ENCODE measurements at regions not wholly inside any gene's neighbourhood (a gene's known extent, or its start where the extent isn't known, plus 50 kb on each side); places are given as distances from the start of the nearest gene placed in this dataset.

DNA sequence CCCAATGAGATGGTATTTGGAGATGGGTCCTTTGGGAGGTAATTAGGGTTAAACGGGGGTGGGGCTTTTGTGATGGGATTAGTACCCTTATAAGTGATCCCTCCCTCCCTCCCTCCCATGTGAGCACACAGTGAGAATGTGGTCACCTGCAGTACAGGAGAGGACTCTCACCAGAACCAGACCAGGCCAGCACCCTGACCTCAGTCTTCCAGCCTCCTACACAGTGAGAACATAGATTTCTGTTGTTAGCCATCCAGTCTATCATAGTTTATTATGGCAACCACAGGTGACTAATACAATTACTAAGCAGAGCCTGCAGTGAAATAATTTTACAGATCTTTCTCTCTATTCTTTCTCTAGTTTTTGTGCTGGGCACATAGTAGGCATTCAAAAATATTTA lies 137.7 kb upstream of the PKDCC start:
- no peaks in the 10 kb centered on the region for H3K79me2 ChIP-seq (ENCODE audit: insufficient read depth, low read depth)
- H3K9ac ChIP-seq, result no peak overlapping the region
- H2AFZ ChIP-seq (ENCODE audit: low read depth), result no peak overlapping the region
- no peak overlapping the region for H3K27ac ChIP-seq
- H4K20me1 ChIP-seq (ENCODE audit: insufficient read depth), result no peaks in the 10 kb centered on the region
- no peaks in the 10 kb centered on the region for H3K27me3 ChIP-seq (ENCODE audit: insufficient read depth, low read depth)
- TF ChIP-seq, protein P1, sequence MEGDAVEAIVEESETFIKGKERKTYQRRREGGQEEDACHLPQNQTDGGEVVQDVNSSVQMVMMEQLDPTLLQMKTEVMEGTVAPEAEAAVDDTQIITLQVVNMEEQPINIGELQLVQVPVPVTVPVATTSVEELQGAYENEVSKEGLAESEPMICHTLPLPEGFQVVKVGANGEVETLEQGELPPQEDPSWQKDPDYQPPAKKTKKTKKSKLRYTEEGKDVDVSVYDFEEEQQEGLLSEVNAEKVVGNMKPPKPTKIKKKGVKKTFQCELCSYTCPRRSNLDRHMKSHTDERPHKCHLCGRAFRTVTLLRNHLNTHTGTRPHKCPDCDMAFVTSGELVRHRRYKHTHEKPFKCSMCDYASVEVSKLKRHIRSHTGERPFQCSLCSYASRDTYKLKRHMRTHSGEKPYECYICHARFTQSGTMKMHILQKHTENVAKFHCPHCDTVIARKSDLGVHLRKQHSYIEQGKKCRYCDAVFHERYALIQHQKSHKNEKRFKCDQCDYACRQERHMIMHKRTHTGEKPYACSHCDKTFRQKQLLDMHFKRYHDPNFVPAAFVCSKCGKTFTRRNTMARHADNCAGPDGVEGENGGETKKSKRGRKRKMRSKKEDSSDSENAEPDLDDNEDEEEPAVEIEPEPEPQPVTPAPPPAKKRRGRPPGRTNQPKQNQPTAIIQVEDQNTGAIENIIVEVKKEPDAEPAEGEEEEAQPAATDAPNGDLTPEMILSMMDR (conservative IDR thresholded peaks at IDR 0.05; ENCODE audit: low read depth, low read length), result no peak
- peaks cover 9% of the 10 kb centered on the region for H3K4me1 ChIP-seq (ENCODE audit: low read depth, poor library complexity, severe bottlenecking)
- H3K4me2 ChIP-seq, result no peak overlapping the region; the same call in 1 of the 2 replicates
- H3K4me3 ChIP-seq (IDR thresholded peaks at IDR 0.05; ENCODE audit: insufficient read depth, low read depth, low read length), result no peak overlapping the region
- H3K36me3 ChIP-seq (ENCODE audit: insufficient read depth), result no peaks in the 10 kb centered on the region

DNA sequence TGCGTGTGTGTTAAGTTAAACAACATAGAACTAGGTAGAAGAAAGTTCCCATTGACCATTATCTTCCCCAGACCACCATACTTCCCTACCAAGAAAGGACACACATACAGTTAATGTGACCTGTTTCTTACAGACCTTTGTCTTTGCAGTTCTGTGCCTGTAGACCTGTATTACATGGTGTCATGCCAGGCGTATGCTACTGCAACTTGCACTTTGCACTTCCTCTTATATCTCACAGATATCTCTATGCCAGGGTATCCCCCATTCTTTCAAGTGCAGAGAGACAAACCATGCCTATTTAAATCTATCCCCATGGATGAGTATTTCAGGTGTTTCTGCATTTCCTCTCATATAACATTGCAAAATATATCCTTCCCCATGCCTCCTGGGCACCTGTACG lies 136.8 kb upstream of the PKDCC start:
- no peak overlapping the region for H2AFZ ChIP-seq (ENCODE audit: low read depth)
- H3K4me3 ChIP-seq (IDR thresholded peaks at IDR 0.05; ENCODE audit: insufficient read depth, low read depth, low read length), result no peak overlapping the region
- H3K27ac ChIP-seq, result no peak overlapping the region
- H3K9ac ChIP-seq, result no peak overlapping the region
- no peak overlapping the region for H3K4me2 ChIP-seq
- H3K27me3 ChIP-seq (ENCODE audit: insufficient read depth, low read depth), result no peaks in the 10 kb centered on the region
- H3K4me1 ChIP-seq (ENCODE audit: low read depth, poor library complexity, severe bottlenecking), result peaks cover 9% of the 10 kb centered on the region
- H3K36me3 ChIP-seq (ENCODE audit: insufficient read depth), result no peaks in the 10 kb centered on the region
- TF ChIP-seq, protein P1 (conservative IDR thresholded peaks at IDR 0.05; ENCODE audit: low read depth, low read length), result no peak
- no peaks in the 10 kb centered on the region for H3K79me2 ChIP-seq (ENCODE audit: insufficient read depth, low read depth)
- H4K20me1 ChIP-seq (ENCODE audit: insufficient read depth), result no peaks in the 10 kb centered on the region

DNA sequence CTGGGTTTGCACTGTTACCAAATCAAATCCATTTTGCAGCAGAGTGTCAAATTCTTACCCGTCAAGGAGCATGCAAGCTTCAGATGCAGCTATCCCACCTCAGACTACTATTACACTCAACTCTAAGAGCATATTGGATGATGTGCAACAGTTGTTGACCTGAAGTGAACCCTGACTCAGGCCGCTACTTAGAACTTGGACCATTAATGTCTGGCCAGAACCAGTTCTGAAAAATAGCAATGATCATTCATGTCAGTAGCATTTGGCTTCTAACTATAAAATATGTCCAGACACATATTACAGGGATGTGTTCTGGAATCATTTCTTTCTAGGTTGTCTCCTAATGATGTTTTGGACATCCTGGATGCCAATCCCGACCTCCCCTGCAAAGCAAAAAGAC lies 135.5 kb upstream of the PKDCC start:
- Histone ChIP-seq H3K4me2 (no peak overlapping the region), H3K79me2 (ENCODE audit: insufficient read depth, low read depth) (no peaks in the 10 kb centered on the region), H3K4me1 (ENCODE audit: low read depth, poor library complexity, severe bottlenecking) (peaks cover 9% of the 10 kb centered on the region), H2AFZ (ENCODE audit: low read depth) (no peak overlapping the region), H3K27me3 (ENCODE audit: insufficient read depth, low read depth) (no peaks in the 10 kb centered on the region), H4K20me1 (ENCODE audit: insufficient read depth) (no peaks in the 10 kb centered on the region), H3K9ac (no peak overlapping the region), H3K36me3 (ENCODE audit: insufficient read depth) (no peaks in the 10 kb centered on the region), H3K4me3 (IDR thresholded peaks at IDR 0.05; ENCODE audit: insufficient read depth, low read depth, low read length) (no peak overlapping the region), H3K27ac (no peak overlapping the region)
- TF ChIP-seq, protein P1 (conservative IDR thresholded peaks at IDR 0.05; ENCODE audit: low read depth, low read length), result no peak

DNA sequence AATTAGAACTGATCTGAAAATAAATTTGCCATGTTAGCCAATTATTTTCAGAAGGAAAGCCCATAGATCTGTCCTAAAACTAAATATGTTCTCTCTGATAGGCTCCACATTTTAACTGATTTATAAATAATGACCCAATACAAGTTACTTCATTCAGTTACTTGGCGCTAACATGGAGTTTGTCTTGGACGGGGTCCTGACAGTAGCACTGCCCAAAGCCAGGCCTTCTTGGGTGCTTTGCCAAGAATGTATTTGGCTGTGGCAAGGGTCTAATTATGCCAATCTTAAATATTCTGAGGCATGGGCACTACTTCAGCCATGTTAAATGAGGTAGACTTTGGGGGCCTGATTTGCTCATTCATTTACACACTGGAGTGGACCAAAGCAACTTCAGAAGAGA lies 135.0 kb upstream of the PKDCC start:
- no peak overlapping the region for H3K27ac ChIP-seq
- H3K9ac ChIP-seq, result no peak overlapping the region
- peaks cover 9% of the 10 kb centered on the region for H3K4me1 ChIP-seq (ENCODE audit: low read depth, poor library complexity, severe bottlenecking)
- no peak overlapping the region for H3K4me2 ChIP-seq
- H4K20me1 ChIP-seq (ENCODE audit: insufficient read depth), result no peaks in the 10 kb centered on the region
- H3K79me2 ChIP-seq (ENCODE audit: insufficient read depth, low read depth), result no peaks in the 10 kb centered on the region
- TF ChIP-seq, protein P1 (conservative IDR thresholded peaks at IDR 0.05; ENCODE audit: low read depth, low read length), result no peak
- no peak overlapping the region for H2AFZ ChIP-seq (ENCODE audit: low read depth)
- H3K4me3 ChIP-seq (IDR thresholded peaks at IDR 0.05; ENCODE audit: insufficient read depth, low read depth, low read length), result no peak overlapping the region
- H3K27me3 ChIP-seq (ENCODE audit: insufficient read depth, low read depth), result no peaks in the 10 kb centered on the region
- no peaks in the 10 kb centered on the region for H3K36me3 ChIP-seq (ENCODE audit: insufficient read depth)
